ENCODE measurements at regions not wholly inside any gene's neighbourhood (a gene's known extent, or its start where the extent isn't known, plus 50 kb on each side); places are given as distances from the start of the nearest gene placed in this dataset.
"Not testable (repeated sequence)": the region's sequence is repeated elsewhere in the genome, so short reads cannot be mapped to it uniquely, and the experiment has no call there.

DNA sequence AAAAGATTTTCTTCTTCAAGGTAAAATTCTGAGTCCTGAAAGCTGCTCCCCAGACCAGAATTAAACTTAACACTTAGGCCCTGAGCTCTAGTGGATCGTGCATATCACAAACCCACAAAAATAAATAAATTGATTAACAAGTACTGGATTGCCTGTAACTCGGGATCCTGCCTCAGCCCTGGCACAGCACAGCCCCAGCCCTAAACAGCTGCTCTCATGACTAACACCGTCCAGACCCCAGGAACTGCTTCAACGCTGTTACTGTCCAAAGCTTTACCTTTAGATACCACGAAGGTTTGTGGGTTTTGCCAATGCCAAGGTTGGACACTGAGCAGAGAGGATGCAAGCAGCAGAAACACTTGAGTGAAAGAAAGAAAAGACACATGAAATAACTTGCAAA lies 172.5 kb downstream of the COPRS start:
- DNase-seq (ENCODE audit: extremely low read depth, low read depth, low spot score), result no peak

DNA sequence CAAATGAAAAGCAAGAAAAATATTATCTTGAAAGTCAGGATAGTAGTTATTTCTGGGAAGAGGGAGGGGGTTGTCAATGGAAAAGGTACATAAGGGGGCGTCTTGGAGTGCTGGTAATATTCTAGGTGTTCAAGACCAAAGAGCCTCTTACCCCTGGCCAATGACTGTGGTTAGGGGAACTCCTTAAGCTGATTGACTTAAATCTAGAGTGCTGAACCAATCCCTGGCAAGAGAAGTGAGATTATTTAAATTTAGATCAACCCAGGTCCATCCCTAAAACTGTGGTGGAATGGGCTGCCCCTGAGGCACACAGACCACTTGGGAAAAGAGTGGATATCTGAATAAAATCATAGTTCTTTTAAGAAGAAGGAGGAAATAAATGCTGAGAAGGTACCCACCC lies 174.1 kb downstream of the COPRS start:
- DNase-seq (ENCODE audit: extremely low read depth, low read depth, low spot score), result no peak

DNA sequence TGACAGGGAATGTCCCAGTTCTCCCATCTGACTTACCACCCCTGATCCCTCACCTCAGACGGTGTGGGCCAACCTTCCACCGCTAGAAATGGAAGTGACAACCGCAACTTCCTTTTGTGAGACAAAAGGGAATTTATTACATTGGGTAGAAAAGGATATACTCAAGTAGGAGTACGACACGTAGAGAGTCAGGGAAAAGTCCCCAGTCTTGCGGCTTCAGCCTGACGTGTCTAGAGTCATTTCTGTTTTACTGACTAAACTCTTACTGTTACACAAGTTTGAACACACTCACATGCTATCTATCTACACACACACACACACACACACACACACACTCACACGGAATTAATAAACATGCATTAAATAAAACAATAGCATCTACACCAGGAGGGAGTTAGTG lies 178.9 kb downstream of the COPRS start:
- no peak for DNase-seq (ENCODE audit: extremely low read depth, low read depth, low spot score)

DNA sequence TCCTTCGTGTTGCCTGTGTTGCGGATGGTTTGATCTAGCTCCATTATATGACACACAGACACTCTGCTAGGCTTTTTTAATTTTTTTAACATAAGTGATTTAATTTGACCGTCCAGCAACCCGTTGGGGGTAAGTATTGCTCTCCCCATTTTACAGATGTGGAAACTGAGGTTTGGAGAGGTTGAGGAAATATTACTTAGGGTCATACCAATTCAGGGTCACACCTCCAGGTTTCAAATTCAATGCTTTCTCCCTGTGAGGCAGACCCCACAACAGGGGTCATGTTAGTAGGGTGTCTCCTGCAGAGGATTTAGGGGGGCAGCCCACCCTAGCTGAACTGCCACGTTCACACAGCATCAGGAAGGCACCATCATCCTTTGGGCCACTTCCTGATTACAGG lies 179.4 kb downstream of the COPRS start:
- DNase-seq (ENCODE audit: extremely low read depth, low read depth, low spot score), result no peak

DNA sequence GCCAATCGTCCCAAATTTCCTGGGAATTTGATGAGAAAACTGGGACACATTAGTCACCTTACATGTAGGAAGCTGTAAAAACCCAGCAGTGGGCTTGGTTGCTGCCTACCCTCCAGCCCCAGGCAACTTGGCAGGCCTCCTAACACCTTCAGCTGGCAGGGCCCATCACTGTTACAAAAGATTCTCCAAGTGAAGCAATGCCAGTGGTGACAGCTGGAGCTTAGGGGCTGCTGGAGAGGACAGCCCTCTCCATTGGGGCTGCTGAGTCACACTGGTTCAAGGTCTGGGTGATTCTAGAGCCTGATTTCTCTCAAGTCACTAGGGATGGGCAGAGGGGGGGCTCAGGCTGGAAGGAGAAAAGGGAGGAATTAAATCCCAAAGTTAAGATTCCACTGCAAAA lies 180.6 kb downstream of the COPRS start:
- DNase-seq (ENCODE audit: extremely low read depth, low read depth, low spot score), result no peak

DNA sequence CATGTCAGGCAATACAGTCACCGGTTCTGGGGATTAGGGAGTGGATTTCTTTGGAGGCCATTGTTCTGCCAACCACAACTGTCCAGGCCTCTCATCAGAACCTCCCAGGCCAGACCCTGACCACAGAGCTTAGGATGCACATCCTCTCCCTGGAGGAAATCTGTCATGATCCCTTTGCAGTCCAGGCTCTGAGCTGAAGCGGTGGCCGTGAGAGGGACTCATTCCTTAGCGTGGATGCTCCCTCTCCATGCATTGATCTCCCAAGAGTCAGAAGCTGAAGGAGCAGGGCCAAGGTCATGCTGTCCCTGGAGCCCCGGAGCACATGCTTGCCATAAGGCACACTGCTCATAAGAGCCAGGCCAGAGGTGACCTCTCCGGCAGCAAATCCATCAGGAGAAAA lies 181.4 kb downstream of the COPRS start:
- DNase-seq (ENCODE audit: extremely low read depth, low read depth, low spot score), result no peak

DNA sequence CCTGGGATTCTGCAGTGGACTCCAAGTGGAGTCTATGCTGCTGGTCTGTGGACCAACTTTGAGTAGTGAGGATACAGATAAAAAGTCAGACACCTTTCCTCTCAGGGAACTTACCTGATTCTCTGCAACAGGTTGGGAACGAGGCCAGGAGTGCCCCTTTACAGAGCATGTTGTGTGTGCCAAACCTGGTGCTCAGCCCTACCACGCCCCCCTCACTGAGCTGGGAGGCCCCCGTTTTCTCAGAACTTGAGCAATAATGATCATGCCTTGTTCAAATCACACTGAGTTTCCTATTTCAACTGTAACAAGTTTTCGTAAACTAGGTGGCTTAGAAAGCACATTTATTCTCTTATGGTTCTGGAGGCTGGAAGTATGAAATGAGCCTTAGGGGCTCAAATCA lies 182.0 kb downstream of the COPRS start:
- no peak for DNase-seq (ENCODE audit: extremely low read depth, low read depth, low spot score)

DNA sequence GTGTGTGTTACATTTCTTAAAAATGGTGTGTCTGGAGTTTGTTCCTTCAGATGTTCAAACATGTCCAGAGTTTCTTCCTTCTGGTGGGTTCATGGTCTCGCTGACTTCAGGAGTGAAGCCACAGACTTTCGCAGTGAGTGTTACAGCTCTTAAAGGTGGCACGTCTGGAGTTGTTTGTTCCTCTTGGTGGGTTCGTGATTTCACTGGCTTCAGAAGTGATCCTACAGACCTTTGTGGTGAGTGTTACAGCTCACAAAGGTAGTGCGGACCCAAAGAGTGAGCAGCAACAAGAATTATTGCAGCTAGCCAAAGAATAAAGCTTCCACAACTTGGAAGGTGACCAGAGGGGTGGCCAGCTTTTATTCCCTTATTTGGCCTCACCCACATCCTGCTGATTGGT lies 183.7 kb downstream of the COPRS start:
- DNase-seq (ENCODE audit: extremely low read depth, low read depth, low spot score), result not testable (repeated sequence)

DNA sequence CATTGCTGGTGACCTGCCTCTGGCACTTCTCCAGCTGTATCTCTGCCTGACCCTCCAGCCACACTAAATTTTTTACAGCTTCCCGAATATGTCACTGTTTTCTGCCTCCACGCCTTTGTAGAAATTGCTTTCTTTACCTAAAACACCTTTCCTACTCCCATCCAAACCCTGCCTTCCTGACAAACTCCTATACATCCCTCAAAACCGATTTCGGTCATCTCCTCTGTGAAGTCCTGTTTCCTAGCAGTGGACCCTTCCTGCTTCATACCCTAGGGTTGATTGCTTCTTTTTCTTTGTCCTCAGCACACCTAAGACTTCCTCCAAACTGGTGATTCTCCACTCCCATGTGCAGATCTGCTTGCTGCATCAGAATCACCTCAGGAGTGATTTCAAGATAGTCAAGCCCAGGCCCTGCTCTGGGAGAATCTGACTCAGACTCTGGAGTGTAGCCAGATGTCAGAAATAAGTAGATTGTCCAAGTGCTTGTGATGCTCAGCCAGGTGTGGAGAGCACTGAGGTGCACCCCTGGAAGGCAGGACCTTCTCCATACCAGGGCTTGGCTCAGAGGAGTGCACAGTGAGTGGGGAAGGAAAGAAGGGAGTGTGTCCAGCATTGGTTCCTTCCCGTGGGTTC lies 184.2 kb downstream of the COPRS start:
- DNase-seq (ENCODE audit: extremely low read depth, low read depth, low spot score), result no peak

DNA sequence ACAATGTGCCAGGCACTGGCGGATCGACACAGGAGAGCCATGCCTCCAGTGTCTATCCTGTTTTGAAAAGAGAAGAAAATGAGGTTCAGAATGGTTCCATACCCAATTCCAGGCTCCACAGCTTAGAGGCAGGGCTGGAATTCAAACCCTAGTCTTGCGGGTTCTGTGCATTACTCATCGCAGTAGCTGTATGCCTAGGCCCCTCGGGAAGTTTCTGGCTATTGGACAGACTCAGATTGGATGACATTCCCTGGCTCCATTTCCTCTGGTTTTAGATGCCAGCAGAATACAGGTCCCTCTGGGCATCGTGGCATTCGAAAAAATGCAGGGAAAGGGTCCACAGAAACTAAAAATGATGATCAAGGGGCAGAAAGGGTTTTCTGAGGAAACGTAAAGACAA lies 184.7 kb downstream of the COPRS start:
- no peak for DNase-seq (ENCODE audit: extremely low read depth, low read depth, low spot score)

DNA sequence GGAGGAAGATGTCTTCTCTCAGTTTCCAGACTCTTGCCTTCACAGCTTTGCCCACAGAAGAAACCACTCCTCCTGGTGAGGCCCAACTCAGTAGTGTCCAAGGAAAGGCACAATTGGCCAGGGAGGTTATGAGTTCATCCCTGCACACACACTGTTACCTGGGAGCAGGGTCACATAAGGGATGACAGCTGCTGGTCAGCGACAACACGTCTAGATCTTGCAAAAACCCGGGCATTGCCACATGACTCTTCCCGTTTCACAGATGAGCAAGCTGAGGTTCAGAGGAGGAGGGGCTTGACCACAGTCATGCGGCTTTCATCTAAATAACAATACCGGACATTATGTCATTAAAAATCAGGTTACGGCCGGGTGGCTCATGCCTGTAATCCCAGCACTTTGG lies 186.0 kb downstream of the COPRS start:
- DNase-seq (ENCODE audit: extremely low read depth, low read depth, low spot score), result no peak

DNA sequence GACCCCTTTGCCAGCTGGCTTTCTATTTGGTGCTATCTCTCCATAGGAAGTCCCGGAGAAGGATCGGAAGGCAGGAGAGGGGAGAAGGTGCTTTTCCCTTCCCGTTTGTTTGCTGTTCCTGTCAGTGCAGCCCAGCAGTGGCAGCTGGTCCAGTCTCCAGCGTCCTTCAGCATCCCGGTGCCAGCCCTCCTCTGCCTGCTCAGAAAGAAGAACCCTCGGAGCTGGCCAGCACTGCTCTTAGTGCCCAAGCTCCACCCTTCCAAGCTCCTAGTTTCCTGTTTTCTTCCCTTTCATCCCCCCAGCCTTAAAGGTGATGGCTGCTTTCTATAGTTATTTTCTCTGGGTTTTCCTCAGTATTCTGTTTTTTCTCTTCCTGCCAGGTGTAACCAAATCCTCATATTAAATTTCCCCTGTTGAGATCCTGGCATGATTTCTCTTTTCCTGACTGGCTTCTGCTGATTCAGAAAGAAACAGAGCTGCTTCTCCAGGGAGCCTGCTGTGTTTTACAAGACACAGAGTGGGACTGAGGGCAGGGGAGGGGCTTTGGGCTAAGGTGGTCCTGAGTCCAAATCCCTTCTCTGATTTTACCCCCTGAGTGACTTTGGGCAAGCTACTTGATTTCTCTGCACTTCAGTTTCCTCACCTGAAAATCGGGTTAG lies 186.8 kb downstream of the COPRS start:
- no peak for DNase-seq (ENCODE audit: extremely low read depth, low read depth, low spot score)

DNA sequence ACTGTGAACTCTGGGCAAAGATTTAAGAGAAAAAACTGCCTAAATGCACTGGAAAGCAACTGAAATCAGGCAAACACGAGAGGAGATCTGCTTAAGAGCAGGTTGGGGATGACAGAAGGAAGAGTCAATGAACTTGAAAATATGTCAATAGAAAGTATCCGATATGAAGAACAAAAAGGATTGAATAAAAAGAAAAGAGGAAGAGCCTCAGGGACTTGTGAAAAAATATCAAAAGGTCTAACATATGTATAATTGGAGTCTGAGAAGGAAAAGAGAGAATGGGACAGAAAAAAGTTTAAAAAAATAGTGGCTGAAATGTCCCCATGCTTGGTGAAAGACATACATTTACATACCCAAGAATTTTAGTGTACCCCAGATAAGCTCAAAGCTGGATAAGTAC lies 195.5 kb downstream of the COPRS start:
- DNase-seq (ENCODE audit: extremely low read depth, low read depth, low spot score), result peak; percentile 31

DNA sequence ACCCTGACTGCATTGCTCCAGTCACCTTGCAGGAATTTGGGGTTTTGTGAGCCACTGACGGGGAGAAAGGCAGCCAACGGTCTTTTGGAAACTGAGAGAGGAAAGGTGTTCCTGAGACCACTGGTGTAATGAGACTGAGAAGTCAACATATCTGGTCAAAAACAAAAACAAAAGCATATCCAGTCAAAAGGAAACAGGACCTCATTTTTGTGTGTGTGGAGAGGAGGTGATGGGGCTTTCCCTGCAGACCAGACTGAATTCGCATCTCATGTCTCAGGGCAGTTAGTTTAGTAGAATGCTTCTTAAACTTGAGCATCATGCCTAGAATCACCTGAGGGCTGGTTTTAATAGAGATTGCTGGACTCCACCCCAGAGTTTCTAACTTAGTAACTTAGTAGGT lies 198.4 kb downstream of the COPRS start:
- DNase-seq (ENCODE audit: extremely low read depth, low read depth, low spot score), result no peak

DNA sequence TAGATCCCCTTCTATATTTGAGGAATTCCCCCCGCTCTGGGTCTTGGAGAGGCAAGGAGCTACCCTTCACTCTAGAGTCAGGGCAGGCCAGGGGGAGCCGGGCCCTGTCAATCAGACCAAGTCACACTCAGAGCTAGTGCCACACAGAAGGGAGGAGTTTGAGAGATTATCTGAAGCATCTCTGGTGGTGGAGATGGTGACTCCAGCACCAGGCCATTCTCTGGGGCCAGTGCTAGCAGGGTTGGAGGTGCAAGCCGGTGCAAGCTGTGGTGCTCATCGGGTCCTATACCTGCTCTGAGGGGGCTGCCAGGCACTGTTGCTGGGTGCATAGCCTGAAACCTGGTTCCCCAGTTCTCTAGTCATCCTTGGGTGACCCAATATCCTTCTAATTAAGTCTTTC lies 201.2 kb downstream of the COPRS start:
- no peak for DNase-seq (ENCODE audit: extremely low read depth, low read depth, low spot score)

DNA sequence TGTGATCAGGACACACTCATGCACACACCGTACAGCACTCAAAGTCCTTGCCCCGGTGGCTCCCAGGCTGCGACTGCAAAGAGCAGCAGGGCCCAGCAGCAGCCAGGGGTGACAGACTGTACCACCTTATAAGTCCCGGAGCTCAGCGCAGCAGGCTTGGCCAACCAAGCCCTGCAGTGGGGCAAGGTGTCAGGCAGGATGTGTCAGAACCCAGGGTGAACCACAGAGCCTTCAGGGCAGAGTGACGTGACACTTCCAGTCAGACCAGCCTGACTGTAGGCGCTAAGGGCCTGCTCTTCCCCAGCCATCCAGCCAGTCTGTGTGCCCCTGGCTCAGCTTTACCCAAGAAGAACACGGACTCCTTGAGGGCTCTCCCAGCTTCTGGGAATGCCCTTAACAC lies 204.1 kb downstream of the COPRS start:
- no peak for DNase-seq (ENCODE audit: extremely low read depth, low read depth, low spot score)

DNA sequence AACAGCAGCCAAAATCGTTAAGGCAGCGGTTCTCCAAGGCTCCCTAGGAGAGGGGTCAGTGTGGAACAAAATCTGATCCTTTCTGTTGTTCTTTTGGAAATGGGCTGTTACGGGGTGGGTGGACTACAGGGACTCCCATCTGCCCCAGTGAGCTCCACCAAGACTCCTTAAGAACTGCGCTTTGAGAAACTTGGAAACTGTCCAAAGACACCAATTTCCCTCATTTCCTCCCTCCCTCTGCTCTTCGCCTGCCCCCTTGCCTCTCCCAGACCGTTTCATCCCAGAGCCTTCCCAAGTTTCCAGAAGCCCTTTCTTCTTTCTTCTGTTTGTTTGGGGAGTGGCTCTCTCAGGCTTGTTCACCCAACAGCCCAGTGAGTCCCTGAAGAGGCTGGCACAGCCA lies 205.4 kb downstream of the COPRS start:
- no peak for DNase-seq (ENCODE audit: extremely low read depth, low read depth, low spot score)

DNA sequence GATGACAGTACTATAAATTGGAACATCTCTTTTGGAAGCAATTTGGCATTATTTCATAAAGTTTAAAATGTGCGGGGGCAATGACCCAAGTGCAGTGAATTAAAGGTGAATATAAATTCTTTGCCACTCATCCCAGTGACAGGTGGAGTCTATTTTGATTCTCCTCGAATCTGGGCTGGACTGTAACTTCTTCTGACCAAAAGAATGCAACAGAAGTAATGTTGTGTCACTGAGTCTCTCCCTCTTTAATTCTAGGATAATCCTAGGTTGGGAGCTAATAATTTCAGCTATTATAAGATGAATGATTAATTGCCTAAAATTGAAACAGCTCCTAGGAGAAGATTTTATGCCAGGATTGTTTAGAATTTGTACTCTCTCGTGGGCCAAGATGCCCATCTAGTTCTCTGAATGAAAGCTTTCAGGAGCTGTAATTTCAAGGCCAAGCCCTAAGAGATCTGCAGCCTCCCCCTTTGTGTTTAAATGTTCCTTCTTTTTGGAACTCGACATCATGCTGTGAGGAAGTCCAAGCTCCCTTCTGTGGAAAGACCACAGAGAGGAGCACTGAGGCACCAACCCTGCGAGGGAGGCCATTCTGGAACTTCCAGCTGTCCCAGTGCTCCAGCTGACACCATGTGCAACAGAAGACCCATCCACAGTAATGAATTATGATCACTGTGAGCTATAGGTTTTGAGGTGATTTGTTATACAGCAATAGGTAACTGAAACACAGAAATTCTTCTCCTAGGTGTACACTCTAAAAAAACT lies 208.1 kb downstream of the COPRS start:
- no peak for DNase-seq (ENCODE audit: extremely low read depth, low read depth, low spot score)

DNA sequence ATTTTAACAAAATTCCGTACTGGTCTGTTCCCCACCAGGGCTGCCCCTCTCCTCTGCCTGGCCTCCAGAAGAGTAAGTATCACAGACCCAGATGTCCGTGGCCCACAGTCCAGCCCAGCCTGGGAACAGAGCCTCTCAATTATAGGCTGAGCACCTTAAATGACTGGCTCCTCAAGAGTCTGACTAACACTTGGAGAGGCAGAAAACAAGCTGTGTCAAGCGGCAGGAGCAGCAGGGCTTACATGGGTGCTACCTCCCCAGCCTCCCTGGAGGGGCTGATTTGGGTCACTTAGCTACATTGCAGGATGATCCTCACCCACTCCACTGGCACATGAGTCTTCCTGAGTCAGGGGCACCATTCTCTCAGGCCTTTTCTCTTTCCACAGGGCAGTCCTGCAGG lies 209.7 kb downstream of the COPRS start:
- DNase-seq (ENCODE audit: extremely low read depth, low read depth, low spot score), result no peak

DNA sequence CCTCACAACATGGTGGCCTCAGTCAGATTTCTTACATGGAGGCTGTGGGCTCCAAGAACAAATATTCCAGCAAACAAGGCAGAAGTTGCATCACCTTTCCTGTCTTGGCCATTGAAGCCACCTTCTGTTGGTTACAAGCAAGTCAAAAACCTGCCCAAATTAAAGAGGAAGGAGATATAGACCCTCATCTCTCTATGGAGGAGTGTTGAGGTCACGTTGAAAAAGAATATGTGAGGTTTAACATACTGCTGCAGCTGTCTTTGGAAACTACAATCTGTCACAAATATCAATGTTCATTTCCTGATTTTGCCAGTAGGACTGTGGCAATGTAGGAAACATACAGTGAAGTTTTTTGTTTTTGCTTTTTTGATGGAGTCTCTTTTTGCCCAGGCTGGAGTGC lies 211.4 kb downstream of the COPRS start:
- DNase-seq (ENCODE audit: extremely low read depth, low read depth, low spot score), result no peak

DNA sequence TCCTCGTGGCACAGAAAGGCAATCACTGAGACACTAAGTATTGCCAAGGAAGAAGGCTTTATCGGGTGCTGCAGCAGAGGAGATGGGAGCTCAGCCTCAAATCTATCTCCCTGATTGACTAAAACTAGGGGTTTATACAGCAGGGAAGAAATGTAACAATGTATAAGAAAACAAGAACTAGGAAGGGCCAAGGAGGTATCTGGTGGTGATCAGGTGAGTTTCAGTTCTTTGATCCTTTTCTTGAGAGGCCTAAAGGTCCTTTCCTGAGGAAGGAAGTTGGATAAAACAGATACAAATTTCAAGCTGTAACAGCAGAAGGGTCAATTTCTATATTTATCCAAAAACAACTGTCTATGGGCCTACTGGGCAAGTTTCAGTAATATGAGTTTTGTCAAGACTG lies 212.4 kb downstream of the COPRS start:
- no peak for DNase-seq (ENCODE audit: extremely low read depth, low read depth, low spot score)

DNA sequence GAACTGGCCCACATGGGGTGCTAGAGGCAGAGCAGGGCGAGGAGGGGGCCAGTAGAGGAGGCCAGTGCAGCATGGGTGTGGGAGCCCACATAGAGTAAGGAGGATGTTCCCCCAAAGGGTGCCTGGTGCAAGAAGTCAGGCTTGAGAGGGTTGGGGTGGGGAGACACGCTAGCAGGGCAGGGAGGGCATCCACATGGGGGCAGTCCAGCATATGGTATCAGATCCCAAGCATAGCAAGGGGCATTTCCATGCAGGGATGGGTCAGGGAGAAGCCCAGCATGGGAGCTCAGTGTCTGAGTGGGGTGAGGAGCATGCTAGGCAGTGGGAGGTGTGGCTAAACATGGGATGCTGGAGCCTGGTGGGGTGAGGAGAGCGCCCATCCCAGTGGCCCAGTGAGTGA lies 213.7 kb downstream of the COPRS start:
- DNase-seq (ENCODE audit: extremely low read depth, low read depth, low spot score), result no peak
